ENCODE measurements at regions not wholly inside any gene's neighbourhood (a gene's known extent, or its start where the extent isn't known, plus 50 kb on each side); places are given as distances from the start of the nearest gene placed in this dataset.

DNA sequence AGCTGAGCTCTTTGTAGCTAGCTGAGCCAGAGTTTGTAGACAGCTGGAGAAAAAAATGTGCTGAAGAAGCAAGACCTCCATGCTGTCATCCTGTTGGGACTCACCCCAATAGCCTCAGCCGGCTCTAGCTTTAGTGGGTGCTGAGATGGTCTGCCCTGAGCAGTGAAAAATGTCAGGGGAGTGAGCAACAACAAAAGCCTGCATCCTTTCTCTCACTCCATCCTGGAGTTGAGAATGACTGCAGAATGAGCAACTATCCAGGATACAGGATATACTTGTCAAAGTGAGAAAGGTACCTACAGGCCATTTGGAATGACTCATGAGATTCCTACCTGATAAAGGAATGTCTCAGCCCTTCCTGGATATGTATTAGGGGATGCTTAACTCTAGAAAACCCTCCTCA, 146.1 kb upstream of the DLX2 start:
- Histone ChIP-seq H3K27ac (no peak overlapping the region), H3K9me3 (no peaks in the 10 kb centered on the region), H3K4me3 (ENCODE audit: low read depth in 1 of 2, low read length in 1 of 2) (no peak overlapping the region), H3K36me3 (no peaks in the 10 kb centered on the region), H3K4me1 (ENCODE audit: control insufficient read depth in 1 of 2, insufficient read depth in 1 of 2, low read depth in 1 of 2, low read length in 1 of 2) (no peaks in the 10 kb centered on the region), H3K27me3 (no peaks in the 10 kb centered on the region)
- TF ChIP-seq, protein P1, sequence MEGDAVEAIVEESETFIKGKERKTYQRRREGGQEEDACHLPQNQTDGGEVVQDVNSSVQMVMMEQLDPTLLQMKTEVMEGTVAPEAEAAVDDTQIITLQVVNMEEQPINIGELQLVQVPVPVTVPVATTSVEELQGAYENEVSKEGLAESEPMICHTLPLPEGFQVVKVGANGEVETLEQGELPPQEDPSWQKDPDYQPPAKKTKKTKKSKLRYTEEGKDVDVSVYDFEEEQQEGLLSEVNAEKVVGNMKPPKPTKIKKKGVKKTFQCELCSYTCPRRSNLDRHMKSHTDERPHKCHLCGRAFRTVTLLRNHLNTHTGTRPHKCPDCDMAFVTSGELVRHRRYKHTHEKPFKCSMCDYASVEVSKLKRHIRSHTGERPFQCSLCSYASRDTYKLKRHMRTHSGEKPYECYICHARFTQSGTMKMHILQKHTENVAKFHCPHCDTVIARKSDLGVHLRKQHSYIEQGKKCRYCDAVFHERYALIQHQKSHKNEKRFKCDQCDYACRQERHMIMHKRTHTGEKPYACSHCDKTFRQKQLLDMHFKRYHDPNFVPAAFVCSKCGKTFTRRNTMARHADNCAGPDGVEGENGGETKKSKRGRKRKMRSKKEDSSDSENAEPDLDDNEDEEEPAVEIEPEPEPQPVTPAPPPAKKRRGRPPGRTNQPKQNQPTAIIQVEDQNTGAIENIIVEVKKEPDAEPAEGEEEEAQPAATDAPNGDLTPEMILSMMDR (IDR thresholded peaks at IDR 0.05): no peak

DNA sequence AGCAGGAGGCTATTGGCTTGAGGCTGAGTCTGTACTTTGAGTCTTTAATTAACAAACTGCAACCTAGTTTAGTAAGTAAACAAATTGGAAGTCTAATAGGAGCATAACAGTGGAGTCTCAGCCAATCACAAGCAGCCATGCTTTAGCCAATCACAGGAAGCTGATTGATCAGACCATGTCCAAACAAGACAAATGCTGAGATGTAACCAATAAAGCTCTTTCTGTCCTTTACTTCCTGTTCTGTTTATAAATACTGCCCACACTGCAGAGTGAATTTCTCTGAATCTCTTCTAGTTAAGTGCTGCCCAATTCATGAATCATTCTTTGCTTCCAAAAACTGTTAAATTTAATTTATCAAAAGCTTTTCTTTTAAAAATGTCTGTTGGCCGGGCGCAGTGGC, 146.6 kb upstream of the DLX2 start:
- Histone ChIP-seq H3K36me3 (no peaks in the 10 kb centered on the region), H3K4me3 (ENCODE audit: low read depth in 1 of 2, low read length in 1 of 2) (no peak overlapping the region), H3K4me1 (ENCODE audit: control insufficient read depth in 1 of 2, insufficient read depth in 1 of 2, low read depth in 1 of 2, low read length in 1 of 2) (no peaks in the 10 kb centered on the region), H3K27me3 (no peaks in the 10 kb centered on the region), H3K9me3 (no peaks in the 10 kb centered on the region), H3K27ac (no peak overlapping the region)
- TF ChIP-seq, protein P1 (IDR thresholded peaks at IDR 0.05): no peak

DNA sequence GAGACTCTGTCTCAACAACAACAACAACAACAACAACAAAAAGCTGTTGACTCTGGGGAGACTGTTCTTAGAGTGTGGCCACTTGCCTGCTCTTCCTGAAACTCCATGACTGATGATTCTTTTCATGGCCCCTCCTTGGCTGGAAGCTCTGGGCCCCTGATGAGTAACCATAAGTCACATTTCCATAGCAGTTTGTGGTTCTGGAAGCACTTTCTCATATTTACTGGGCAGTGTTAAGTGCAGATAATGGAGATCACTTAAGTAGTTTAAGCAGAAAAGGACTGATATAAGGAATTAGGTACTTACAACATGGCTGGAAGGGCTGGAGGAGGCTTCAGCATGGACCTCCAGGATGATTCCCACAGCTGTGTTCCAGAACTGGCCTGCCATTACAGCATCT, 147.3 kb upstream of the DLX2 start:
- no peak overlapping the region for H3K27ac ChIP-seq
- no peaks in the 10 kb centered on the region for H3K27me3 ChIP-seq
- H3K4me3 ChIP-seq (ENCODE audit: low read depth in 1 of 2, low read length in 1 of 2): no peak overlapping the region
- H3K4me1 ChIP-seq (ENCODE audit: control insufficient read depth in 1 of 2, insufficient read depth in 1 of 2, low read depth in 1 of 2, low read length in 1 of 2): no peaks in the 10 kb centered on the region
- no peaks in the 10 kb centered on the region for H3K9me3 ChIP-seq
- H3K36me3 ChIP-seq: no peaks in the 10 kb centered on the region
- TF ChIP-seq, protein P1 (IDR thresholded peaks at IDR 0.05): no peak

DNA sequence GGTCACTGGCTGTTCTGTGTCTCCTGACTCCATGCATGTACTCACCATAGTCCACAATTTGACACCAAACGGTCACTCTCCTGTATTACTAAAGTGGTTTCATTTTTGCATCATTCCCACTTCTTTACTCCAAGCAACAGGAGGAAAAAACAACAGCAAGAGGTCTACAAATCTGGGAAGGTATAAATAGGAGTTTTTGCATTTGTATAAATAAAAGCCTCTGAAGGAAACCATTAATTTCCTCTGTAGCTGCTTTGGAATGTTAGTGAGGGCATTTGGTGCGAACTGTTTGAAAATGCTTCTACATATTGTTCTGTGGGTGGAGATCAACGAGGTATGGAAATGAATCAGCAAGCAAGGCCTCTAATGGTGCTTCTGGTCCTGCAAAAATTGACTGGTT, 148.5 kb upstream of the DLX2 start:
- Histone ChIP-seq H3K27ac (no peak overlapping the region), H3K9me3 (no peaks in the 10 kb centered on the region), H3K4me3 (ENCODE audit: low read depth in 1 of 2, low read length in 1 of 2) (no peak overlapping the region), H3K4me1 (ENCODE audit: control insufficient read depth in 1 of 2, insufficient read depth in 1 of 2, low read depth in 1 of 2, low read length in 1 of 2) (no peaks in the 10 kb centered on the region), H3K27me3 (no peaks in the 10 kb centered on the region), H3K36me3 (no peaks in the 10 kb centered on the region)
- TF ChIP-seq, protein P1 (IDR thresholded peaks at IDR 0.05): no peak

DNA sequence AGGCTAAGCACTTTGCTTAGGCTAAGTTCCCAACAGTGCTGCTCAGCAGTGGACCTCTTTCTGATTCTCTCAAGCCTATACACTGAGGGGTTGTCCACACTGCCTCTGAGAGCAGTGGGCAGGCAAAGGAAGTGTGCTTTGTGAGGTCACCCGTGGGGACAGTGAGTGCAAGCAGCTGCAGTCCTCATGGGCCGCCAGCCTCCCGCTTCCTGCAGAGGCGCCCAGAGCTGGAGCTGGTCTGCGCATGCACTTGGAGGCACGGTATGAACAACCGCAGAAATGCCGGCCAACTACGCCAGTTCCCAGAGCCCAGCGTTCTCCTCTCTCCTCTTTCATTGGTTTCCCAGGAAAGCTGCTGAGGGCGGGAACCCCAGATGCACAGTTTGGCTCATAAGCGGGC, 149.5 kb upstream of the DLX2 start:
- no peaks in the 10 kb centered on the region for H3K9me3 ChIP-seq
- H3K27me3 ChIP-seq: no peaks in the 10 kb centered on the region
- H3K4me1 ChIP-seq (ENCODE audit: control insufficient read depth in 1 of 2, insufficient read depth in 1 of 2, low read depth in 1 of 2, low read length in 1 of 2): no peaks in the 10 kb centered on the region
- no peak overlapping the region for H3K4me3 ChIP-seq (ENCODE audit: low read depth in 1 of 2, low read length in 1 of 2)
- TF ChIP-seq, protein P1 (IDR thresholded peaks at IDR 0.05): no peak
- H3K36me3 ChIP-seq: no peaks in the 10 kb centered on the region
- H3K27ac ChIP-seq: no peak overlapping the region

Data from neutrophil (primary cell).